Left kidney (tissue), 1 donor: ENCODE measurements at regions not wholly inside any gene's neighbourhood (a gene's known extent, or its start where the extent isn't known, plus 50 kb on each side); places are given as distances from the start of the nearest gene placed in this dataset.
"Not testable (repeated sequence)": the region's sequence is repeated elsewhere in the genome, so short reads cannot be mapped to it uniquely, and the experiment has no call there.

Experiments
- DNase-seq: peaks from one replicate; pipeline ENCODE4 v3.0.0-alpha.2; 2013

DNA sequence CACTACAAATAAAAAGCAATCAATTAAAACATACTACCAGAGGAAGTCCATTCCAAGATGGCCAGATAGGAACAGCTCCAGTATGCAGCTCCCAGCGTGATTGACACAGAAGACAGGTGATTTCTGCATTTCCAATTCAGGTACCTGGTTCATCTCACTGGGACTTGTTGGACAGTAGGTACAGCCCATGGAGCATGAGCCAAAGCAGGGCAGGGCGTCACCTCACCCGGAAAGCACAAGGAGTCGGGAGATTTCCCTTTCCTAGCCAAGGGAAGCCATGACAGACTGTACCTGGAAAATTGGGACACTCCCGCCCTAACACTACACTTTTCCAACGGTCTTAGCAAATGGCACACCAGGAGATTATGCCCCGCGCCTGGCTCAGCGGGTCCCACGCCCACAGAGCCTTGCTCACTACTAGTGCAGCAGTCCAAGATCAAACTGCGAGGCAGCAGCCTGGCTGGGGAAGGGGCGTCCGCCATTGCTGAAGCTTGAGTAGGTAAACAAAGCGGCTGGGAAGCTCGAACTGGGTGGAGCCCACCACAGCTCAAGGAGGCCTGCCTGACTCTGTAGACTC, 106.0 kb downstream of the BUD13 start:
- DNase-seq: not testable (repeated sequence)

DNA sequence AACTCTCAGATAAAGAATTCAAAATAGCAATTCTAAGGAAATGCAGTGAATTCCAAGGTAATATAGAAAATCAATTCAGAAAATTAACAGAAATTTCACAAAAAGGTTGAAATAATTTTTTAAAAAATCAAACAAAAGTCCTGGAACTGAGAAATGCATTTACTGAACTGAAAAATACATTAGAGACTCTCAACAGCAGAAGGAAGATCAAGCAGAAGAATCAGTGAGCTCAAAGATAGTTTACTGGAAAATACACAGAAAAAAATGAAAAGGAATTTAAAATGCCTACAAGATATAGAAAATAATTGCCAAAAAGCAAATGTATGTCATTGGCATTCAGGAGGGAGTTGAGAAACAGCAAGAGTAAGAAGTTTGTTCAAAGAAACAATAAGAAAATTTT, 107.3 kb downstream of the BUD13 start:
- DNase-seq: no peak

- no peak for DNase-seq
Measured at GRCh38 chr11:116661056-116661455, 111.7 kb downstream of the BUD13 start.

- DNase-seq: no peak
Measured at GRCh38 chr11:116660011-116660410, 112.8 kb downstream of the BUD13 start.

DNA sequence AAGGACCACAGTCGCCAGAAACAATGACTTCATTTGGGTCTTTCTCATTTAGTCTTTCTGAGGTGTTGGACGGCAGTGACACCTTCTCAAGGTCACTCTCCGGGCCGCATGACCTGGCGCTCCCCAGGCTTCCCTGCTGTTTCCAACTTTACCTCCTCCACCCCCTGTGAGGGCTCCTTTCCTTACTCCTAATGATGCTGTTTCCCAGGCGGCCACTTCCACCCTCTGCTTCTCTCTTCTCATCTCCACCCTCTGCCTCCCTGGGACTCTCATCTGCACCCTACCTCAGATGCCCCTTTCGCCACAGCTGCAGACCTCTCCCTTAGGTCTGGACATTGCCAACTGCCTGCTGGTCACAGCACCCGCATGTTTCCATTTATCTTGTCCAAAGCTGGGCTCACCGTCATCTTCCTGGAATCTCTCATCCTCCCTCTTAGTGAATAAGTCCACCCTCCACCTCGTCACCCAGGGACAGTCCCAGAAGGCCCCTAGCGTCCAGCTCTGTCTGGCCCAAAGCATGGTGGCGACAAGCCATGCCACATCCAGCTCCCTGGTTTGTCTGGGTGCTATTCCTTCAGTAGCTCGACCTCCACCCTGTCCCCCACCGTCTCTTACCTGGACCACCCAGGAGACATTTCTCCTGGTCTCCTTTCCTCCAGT, 113.8 kb downstream of the BUD13 start:
- no peak for DNase-seq

GRCh38 chr11:116657842-116658825, 114.7 kb downstream of the BUD13 start:
- DNase-seq: no peak

GRCh38 chr11:116656011-116656410, 116.8 kb downstream of the BUD13 start:
- no peak for DNase-seq

GRCh38 chr11:116654526-116654925, 118.3 kb downstream of the BUD13 start:
- DNase-seq: no peak

DNA sequence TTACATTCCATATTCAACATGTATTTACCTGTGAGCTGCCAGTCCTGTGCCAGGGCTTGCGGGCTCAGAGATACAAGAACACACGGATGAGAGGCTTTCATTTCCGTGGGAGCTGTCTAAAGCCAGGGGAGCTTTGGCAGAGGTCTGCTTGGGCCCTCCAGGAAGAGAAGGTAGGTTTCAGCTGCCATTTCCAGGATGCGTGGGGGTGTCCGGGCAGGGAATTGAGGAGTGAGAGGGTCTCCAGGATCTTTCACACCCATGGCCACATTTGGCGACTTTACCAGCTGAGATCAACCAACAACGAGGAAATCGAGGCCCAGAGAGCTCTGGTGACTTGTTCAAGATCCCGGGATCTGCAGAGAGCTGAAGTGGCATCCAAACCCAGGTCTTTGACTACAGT, 119.6 kb downstream of the BUD13 start:
- DNase-seq: no peak

- DNase-seq: no peak
Measured at GRCh38 chr11:116651737-116652237, 121.0 kb downstream of the BUD13 start.

DNA sequence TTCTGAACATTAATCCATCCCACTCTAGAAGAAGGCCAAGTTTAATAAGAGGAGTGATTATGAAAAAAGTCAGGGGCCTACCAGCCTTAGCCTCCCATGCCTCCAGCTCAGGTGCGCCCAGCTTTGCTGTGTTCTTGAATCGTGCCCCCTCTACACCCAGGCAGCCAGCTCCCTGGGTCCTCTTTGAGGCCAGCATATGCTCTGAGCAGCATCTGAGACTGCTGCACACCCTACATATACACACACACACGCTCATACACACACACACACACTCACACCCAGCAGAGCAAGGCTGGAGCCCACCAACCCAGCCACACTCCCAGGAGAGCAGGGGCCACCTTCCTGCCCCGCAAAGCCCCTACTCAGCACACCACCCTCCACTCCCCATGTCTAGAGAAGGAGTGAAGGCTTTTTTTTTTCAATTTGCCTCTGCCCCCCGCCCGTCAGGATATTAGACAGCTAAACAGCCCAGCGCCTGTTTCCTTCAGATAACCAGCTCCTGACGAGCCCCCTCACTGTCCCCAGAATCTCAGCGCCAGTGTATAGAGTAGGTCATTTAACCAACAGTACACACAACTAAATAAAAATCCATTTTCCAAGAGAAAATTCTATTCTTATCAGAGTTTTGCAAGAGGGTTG, 121.6 kb downstream of the BUD13 start:
- DNase-seq: no peak

DNA sequence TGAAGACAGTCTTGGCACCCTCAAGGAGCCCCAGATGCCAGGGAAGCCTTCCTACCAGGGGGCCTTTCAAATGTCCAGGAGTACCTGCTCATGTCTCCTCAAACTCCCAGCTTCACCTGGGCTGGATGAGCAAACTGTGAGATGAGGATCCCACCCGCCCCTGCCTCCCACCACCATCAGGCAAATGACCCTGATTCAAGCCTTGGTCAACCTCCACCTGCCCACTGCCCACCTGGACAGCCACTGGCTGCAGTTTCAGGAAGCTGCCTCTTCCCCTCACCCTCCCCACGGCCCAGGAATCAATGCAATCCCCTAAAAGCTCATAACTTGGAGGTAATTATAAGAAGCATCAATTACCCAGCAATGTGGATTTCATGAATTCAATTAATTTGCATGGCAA, 122.7 kb downstream of the BUD13 start:
- DNase-seq: no peak

- no peak for DNase-seq
Measured at GRCh38 chr11:116649268-116649667, 123.5 kb downstream of the BUD13 start.

DNA sequence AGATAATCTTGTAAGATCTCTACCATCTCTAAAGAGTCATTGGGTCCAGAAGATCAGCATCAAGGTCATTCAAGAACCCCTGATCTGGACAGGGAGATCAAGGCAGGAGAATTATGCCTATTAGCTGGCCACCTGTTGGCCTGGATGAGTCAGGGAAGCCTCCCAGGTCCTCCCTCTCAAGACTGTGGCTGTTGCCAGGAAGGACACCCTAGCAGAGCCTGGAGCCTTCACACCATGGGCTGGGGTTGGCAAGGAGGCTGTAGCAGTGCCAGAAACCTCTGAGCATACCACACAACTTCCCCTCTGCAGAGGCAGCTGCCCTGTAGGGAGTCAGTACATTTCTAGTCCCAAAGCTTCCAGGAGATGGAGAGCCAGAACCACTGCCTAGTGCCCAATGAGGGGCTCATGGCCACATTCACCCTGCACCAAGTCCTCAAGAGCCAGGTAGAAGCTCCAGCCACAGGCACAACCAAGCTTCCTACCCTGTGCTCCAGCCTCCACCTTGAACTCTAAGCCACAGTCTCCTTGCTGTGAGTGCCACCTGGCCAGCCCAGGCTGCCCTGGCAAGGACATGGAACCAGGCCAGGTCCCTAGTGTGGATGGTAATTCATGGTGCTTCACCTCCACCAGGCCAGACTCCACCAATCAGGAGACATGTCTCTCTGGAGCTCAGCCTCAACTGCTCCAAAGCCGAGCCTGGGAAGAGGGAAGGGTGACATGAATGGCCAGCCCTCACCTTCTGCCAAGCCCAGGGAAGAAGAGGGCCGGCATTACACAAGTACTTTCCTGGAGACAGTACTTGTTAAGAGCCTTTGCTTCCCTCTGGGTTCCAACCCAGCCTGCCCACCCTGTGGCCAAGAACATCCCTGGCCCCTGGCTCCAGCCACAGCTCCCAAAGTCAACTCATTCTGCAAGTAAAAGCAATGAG, 124.3 kb downstream of the BUD13 start:
- no peak for DNase-seq

DNA sequence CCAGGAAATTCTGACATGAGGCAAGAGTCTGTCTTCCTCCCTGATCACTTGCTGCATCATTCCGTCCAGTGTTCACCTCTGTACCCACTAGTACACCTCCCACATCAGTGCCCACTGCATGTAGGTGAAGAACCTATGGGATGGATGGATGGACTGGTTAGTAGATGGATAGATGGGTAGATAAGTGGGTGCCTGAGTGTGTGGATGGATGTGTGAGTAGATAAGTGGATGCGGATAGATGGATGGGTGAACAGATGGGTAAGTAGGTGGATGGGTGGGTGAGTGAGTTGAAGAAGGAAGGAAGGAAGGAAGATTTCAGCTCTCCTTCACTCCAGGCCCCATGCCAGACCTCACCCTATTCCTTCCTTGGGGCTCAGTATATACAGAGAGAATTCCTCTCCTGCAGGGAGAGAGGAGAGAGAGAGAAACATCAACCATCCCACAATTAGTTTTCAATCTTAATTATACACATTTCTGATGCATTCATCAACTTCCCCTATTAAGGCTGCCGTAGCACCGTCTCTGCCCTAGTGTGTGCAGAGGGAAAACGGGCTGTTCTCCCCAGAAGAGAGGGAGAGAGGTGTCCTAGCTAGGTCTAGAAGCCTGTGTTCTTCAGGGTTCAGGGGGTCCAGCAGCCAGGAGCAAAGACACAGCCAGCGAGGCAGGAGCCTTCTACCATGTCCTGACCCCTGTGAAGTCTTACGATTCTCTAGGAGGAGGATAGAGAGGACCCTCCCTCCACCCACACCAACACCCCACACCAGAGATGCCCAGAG, 125.3 kb downstream of the BUD13 start:
- no peak for DNase-seq

- DNase-seq: no peak
Measured at GRCh38 chr11:116646191-116646590, 126.6 kb downstream of the BUD13 start.

- DNase-seq: no peak
Measured at GRCh38 chr11:116644941-116645305, 127.9 kb downstream of the BUD13 start.

GRCh38 chr11:116644201-116644940, 128.4 kb downstream of the BUD13 start:
- DNase-seq: no peak

DNA sequence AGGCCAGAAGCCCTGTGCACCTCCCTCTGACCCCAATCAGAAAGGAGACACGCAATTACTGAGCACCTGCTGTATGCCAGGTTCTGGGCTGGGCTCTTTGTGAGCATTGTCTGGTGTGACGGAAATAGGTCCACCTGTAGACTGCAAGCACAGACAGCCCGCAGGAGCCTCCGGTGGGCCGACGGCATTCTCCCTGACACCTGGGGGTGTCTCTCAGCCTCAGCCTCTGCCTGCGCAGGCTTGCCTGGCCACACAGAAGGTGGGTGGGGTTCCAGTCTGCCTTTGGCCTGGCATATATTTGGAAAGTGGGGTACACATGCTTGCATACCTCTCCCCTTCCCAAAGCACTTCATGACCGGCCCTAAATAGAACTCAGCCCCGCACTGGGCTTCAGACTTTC, 129.3 kb downstream of the BUD13 start:
- no peak for DNase-seq

GRCh38 chr11:116642902-116643301, 129.9 kb downstream of the BUD13 start:
- DNase-seq: no peak
